H1 (cell line): ENCODE measurements at regions not wholly inside any gene's neighbourhood (a gene's known extent, or its start where the extent isn't known, plus 50 kb on each side); places are given as distances from the start of the nearest gene placed in this dataset.

Source experiments
- CTCF ChIA-PET: fragments of 300-600 bp; sonication (Branson Sonifier 250); formaldehyde crosslinking; loops from one replicate; lab custom pipeline; 2021; ENCODE audit not compliant: partially characterized antibody; lab: Charles Lee
- POLR2A ChIA-PET: fragments of 300-600 bp; sonication (Branson Sonifier 250); formaldehyde crosslinking; loops from one replicate; lab custom pipeline; 2021; ENCODE audit warnings: inconsistent platforms; ENCODE audit not compliant: partially characterized antibody; lab: Charles Lee
- DNase-seq, 2 experiments: peaks; one replicate each; pipeline versions ENCODE4 v3.0.0 to v3.0.0-alpha.2; 2010 to 2022; ENCODE audit warnings: low spot score in 2 of 2, low read depth in 1 of 2, mixed read lengths in 1 of 2
- FAIRE-seq: peaks from 2 replicates; lab custom pipeline; 2011; peaks lifted over from hg19 to GRCh38; lab: Jason Lieb, UNC
- H2AFZ ChIP-seq: 2 replicates; pipeline ENCODE4 v1.8.1; 2012; ENCODE audit warnings: low read length, inconsistent platforms
- H2AK5ac ChIP-seq: 2 replicates; pipeline ENCODE4 v1.6.1; 2013; ENCODE audit warnings: low read depth, low read length
- H2BK120ac ChIP-seq: replicated peaks from 2 replicates; pipeline ENCODE3; 2013; ENCODE audit warnings: low read depth, low read length, inconsistent platforms
- H2BK12ac ChIP-seq: 2 replicates; pipeline ENCODE4 v1.6.1; 2013; ENCODE audit warnings: low read depth, low read length
- H2BK15ac ChIP-seq: 2 replicates; pipeline ENCODE4 v1.6.1; 2013; ENCODE audit warnings: low read length
- H2BK20ac ChIP-seq: 2 replicates; pipeline ENCODE4 v1.6.1; 2013; ENCODE audit warnings: low read length
- H2BK5ac ChIP-seq: 2 replicates; pipeline ENCODE4 v1.6.1; 2013; ENCODE audit warnings: low read depth, low read length
- H3K14ac ChIP-seq: 2 replicates; pipeline ENCODE4 v1.6.1; 2013; ENCODE audit warnings: inconsistent platforms; ENCODE audit not compliant: insufficient read length
- H3K18ac ChIP-seq: 2 replicates; pipeline ENCODE4 v1.6.1; 2013; ENCODE audit warnings: low read length; ENCODE audit errors: extremely low read depth
- H3K23ac ChIP-seq: 2 replicates; pipeline ENCODE4 v1.6.1; 2013; ENCODE audit warnings: inconsistent platforms; ENCODE audit not compliant: insufficient read length
- H3K23me2 ChIP-seq: 2 replicates; pipeline ENCODE4 v1.6.1; 2013; ENCODE audit warnings: low read depth, low read length
- H3K27ac ChIP-seq: 2 replicates; pipeline ENCODE4 v1.6.1; 2011; ENCODE audit warnings: low read depth, low read length, inconsistent platforms
- H3K27me3 ChIP-seq, 4 experiments: replicated peaks in 1 of 4; 1 replicate in 1 of 4; 2 replicates in 3 of 4; pipeline versions ENCODE4 v1.6.1 to v1.8.1; 2011 to 2013; ENCODE audit warnings: low read length in 3 of 4, mild to moderate bottlenecking in 3 of 4, inconsistent platforms in 2 of 4, mixed read lengths in 2 of 4, moderate library complexity in 1 of 4; ENCODE audit not compliant: control insufficient read depth in 3 of 4, insufficient read depth in 3 of 4; ENCODE audit errors: extremely low read depth in 1 of 4
- H3K36me3 ChIP-seq, 4 experiments: 2 replicates each; pipeline versions ENCODE4 v1.6.1 to v1.8.1; 2011 to 2013; ENCODE audit warnings: mild to moderate bottlenecking in 4 of 4, low read length in 3 of 4, moderate library complexity in 2 of 4, control low read depth in 1 of 4, inconsistent platforms in 1 of 4; ENCODE audit not compliant: insufficient read depth in 4 of 4, control insufficient read depth in 2 of 4
- H3K4ac ChIP-seq: replicated peaks from 2 replicates; pipeline ENCODE3; 2013; ENCODE audit warnings: low read length, low read depth, mixed read lengths, inconsistent platforms; ENCODE audit not compliant: insufficient read length
- H3K4me1 ChIP-seq, 4 experiments: replicated peaks in 1 of 4; 1 replicate in 1 of 4; 2 replicates in 3 of 4; pipeline versions ENCODE4 v1.6.1 to v1.8.1; 2011 to 2013; ENCODE audit warnings: low read length in 3 of 4, inconsistent platforms in 2 of 4, mixed read lengths in 1 of 4; ENCODE audit not compliant: insufficient read depth in 4 of 4, control insufficient read depth in 3 of 4
- H3K4me2 ChIP-seq, 2 experiments: 2 replicates each; pipeline versions ENCODE4 v1.6.1 to v1.8.1; 2011 to 2013; ENCODE audit warnings: low read depth in 2 of 2, low read length in 2 of 2, control low read depth in 1 of 2, inconsistent platforms in 1 of 2, mild to moderate bottlenecking in 1 of 2; ENCODE audit not compliant: insufficient read depth in 1 of 2
- H3K4me3 ChIP-seq, 4 experiments: fragments of 200-600, 300-600 bp in 1 of 4; sonication (generic), shearing (Covaris generic), sonication (Bioruptor Twin) in 1 of 4; 2 replicates each; pipeline versions ENCODE4 v1.5.1 to v1.8.1; 2011 to 2016; ENCODE audit warnings: low read length in 4 of 4, low read depth in 3 of 4, control low read depth in 2 of 4, inconsistent platforms in 2 of 4, mild to moderate bottlenecking in 2 of 4, mixed read lengths in 1 of 4, moderate library complexity in 1 of 4; ENCODE audit not compliant: insufficient read depth in 2 of 4; ENCODE audit errors: extremely low read depth in 1 of 4
- H3K56ac ChIP-seq: replicated peaks from 2 replicates; pipeline ENCODE3; 2013; ENCODE audit warnings: low read depth, mild to moderate bottlenecking, mixed read lengths, low read length, inconsistent platforms; ENCODE audit not compliant: insufficient read length
- H3K79me1 ChIP-seq: 2 replicates; pipeline ENCODE4 v1.6.1; 2013; ENCODE audit warnings: low read depth, low read length, control low read depth
- H3K79me2 ChIP-seq, 2 experiments: 2 replicates each; pipeline versions ENCODE4 v1.6.1 to v1.8.1; 2012 to 2013; ENCODE audit warnings: low read length in 2 of 2, mild to moderate bottlenecking in 2 of 2, inconsistent platforms in 1 of 2; ENCODE audit not compliant: insufficient read depth in 2 of 2, control insufficient read depth in 1 of 2
- H3K9ac ChIP-seq, 4 experiments: replicated peaks in 1 of 4; 1 replicate in 1 of 4; 2 replicates in 3 of 4; pipeline versions ENCODE4 v1.6.1 to v1.8.1; 2011 to 2013; ENCODE audit warnings: low read depth in 3 of 4, low read length in 3 of 4, control low read depth in 2 of 4, mild to moderate bottlenecking in 2 of 4, moderate library complexity in 2 of 4, inconsistent platforms in 1 of 4; ENCODE audit errors: extremely low read depth in 1 of 4
- H3K9me3 ChIP-seq, 2 experiments: 2 replicates each; pipeline versions ENCODE4 v1.6.1 to v1.8.1; 2012 to 2013; ENCODE audit warnings: mild to moderate bottlenecking in 2 of 2, moderate library complexity in 2 of 2, control low read depth in 1 of 2, inconsistent platforms in 1 of 2, low read depth in 1 of 2, low read length in 1 of 2, mixed read lengths in 1 of 2; ENCODE audit not compliant: insufficient read depth in 2 of 2
- H4K20me1 ChIP-seq, 2 experiments: replicated peaks in 1 of 2; 2 replicates each; pipeline versions ENCODE3 to v1.8.1; 2011 to 2013; ENCODE audit warnings: inconsistent platforms in 2 of 2, low read length in 2 of 2, mild to moderate bottlenecking in 1 of 2; ENCODE audit not compliant: insufficient read depth in 2 of 2, control insufficient read depth in 1 of 2
- H4K5ac ChIP-seq: 2 replicates; pipeline ENCODE4 v1.6.1; 2013; ENCODE audit warnings: low read length, low read depth, mixed read lengths, inconsistent platforms; ENCODE audit not compliant: insufficient read length
- H4K8ac ChIP-seq: 2 replicates; pipeline ENCODE4 v1.8.0; 2013; ENCODE audit warnings: mild to moderate bottlenecking, moderate library complexity, low read length, inconsistent platforms; ENCODE audit not compliant: insufficient read depth; ENCODE audit errors: extremely low read depth
- H4K91ac ChIP-seq: replicated peaks from 2 replicates; pipeline ENCODE3; 2013; ENCODE audit warnings: low read length, mixed read lengths, inconsistent platforms; ENCODE audit not compliant: insufficient read length
- ASH2L ChIP-seq: fragments of 200-600, 300-600 bp; sonication (generic); IDR thresholded peaks from one replicate; pipeline ENCODE4 v1.7.1; 2017; ENCODE audit warnings: low read length
- CBX8 ChIP-seq: fragments of 300-800, 300-1000 bp; sonication (generic); IDR thresholded peaks from 2 replicates; pipeline ENCODE4 v1.7.1; 2016; ENCODE audit warnings: low read depth, low read length, borderline replicate concordance
- EGR1 ChIP-seq: IDR thresholded peaks from 2 replicates; pipeline ENCODE4 v1.6.1; 2011; ENCODE audit warnings: low read depth, low read length, borderline replicate concordance
- HDAC2 ChIP-seq, 2 experiments: fragments of 300-600 bp in 1 of 2; sonication (generic) in 1 of 2; IDR thresholded peaks; 2 replicates each; pipeline ENCODE4 v1.6.1; 2011 to 2012; ENCODE audit warnings: low read depth in 2 of 2, low read length in 2 of 2, mild to moderate bottlenecking in 2 of 2, moderate library complexity in 2 of 2, borderline replicate concordance in 1 of 2, inconsistent platforms in 1 of 2
- SUZ12 ChIP-seq: fragments of 200-600 bp; sonication (generic); IDR thresholded peaks from 2 replicates; pipeline ENCODE4 v1.6.1; 2012; ENCODE audit warnings: mild to moderate bottlenecking, inconsistent platforms, low read length, moderate library complexity, mixed read lengths
- WGBS, 2 experiments: shearing (Covaris generic) in 1 of 2; methylation state at CpG; one replicate each; pipeline versions ENCODE4 v1.1.6 to v1.1.7; 2013 to 2015; ENCODE audit warnings: low lambda C conversion rate in 2 of 2, mixed read lengths in 2 of 2, inconsistent platforms in 1 of 2, low coverage in 1 of 2, missing lambda C conversion rate in 1 of 2; ENCODE audit not compliant: insufficient replicate concordance in 2 of 2, insufficient coverage in 1 of 2, insufficient read length in 1 of 2; ENCODE audit errors: extremely low coverage in 1 of 2, missing lambda C conversion rate in 1 of 2; 5-methylcytosine and 5-hydroxymethylcytosine counted together

- POLR2A ChIA-PET, result no interaction called here
- Histone ChIP-seq H3K18ac (no peak overlapping the region), H4K91ac (no peak overlapping the region)
- TF ChIP-seq HDAC2 (IDR thresholded peaks at IDR 0.05; ENCODE audit: borderline replicate concordance in 1 of 2, low read depth in 2 of 2, low read length in 2 of 2) (no peak), CBX8 (no peak), SUZ12 (no peak), EGR1 (no peak), ASH2L (no peak)
- TF ChIP-seq, all 59 proteins: peak for 0
- Histone ChIP-seq H3K79me2 (no peaks in the 10 kb centered on the region), H3K9me3 (peaks cover 85 to 99% of the 10 kb centered on the region in 2 experiments), H2AFZ (no peak overlapping the region), H2BK15ac (no peak overlapping the region), H3K9ac (no peak overlapping the region), H2BK120ac (no peak overlapping the region), H3K23ac (no peak overlapping the region), H3K27ac (no peak overlapping the region), H4K8ac (no peak overlapping the region), H2AK5ac (no peak overlapping the region), H2BK12ac (no peak overlapping the region), H3K23me2 (0 out of 2 replicates have a peak, but pooled peaks cover 2% of the 10 kb centered on the region), H3K4me2 (no peak overlapping the region), H4K20me1 (no peaks in the 10 kb centered on the region), H3K27me3 (no peaks in the 10 kb centered on the region), H3K36me3 (no peaks in the 10 kb centered on the region), H3K56ac (no peak overlapping the region), H3K4me1 (no peaks in the 10 kb centered on the region), H2BK20ac (no peak overlapping the region), H4K5ac (no peak overlapping the region), H3K79me1 (no peaks in the 10 kb centered on the region), H2BK5ac (no peak overlapping the region), H3K14ac (no peak overlapping the region), H3K4me3 (no peak overlapping the region), H3K4ac (no peak overlapping the region)
- 64% methylated on average over 12 of the region's 12 CpGs; no CpG with 5 or more reads in 1 of the 2 experiments for WGBS, 2 experiments
- CTCF ChIA-PET, result no interaction called here
- FAIRE-seq (no peak), DNase-seq (no peak)
Observed at GRCh38 chr22:47394504-47395440, 632.3 kb downstream of the TBC1D22A start.
